SK-N-SH treated with all-trans-retinoic acid at 6 μM for 48 hours (cell line): ENCODE measurements at regions not wholly inside any gene's neighbourhood (a gene's known extent, or its start where the extent isn't known, plus 50 kb on each side); places are given as distances from the start of the nearest gene placed in this dataset.

Source experiments
- ATAC-seq: fragments of 200-7000 bp; cut with Tn5 transposase; 3 replicates; pipeline ENCODE4 v1.9.1; 2020; ENCODE audit warnings: mild to moderate bottlenecking, moderate library complexity
- ARNTL ChIP-seq: fragments of 450-650 bp; formaldehyde crosslinking; IDR thresholded peaks from 2 replicates; pipeline ENCODE4 v1.5.0; 2020; ENCODE audit warnings: low read depth, mild to moderate bottlenecking, moderate library complexity, borderline replicate concordance
- BACH2 ChIP-seq: fragments of 250-450 bp; sonication (Bioruptor Pico); IDR thresholded peaks from 2 replicates; pipeline ENCODE4 v1.9.0; 2021; ENCODE audit warnings: mild to moderate bottlenecking, borderline replicate concordance
- CSDC2 ChIP-seq: fragments of 250-450 bp; sonication (Bioruptor Pico); IDR thresholded peaks from 2 replicates; pipeline ENCODE4 v1.5.0; 2020; ENCODE audit warnings: mild to moderate bottlenecking, moderate library complexity
- ESRRG ChIP-seq: fragments of 250-450 bp; sonication (Bioruptor Pico); IDR thresholded peaks from 2 replicates; pipeline ENCODE4 v1.6.1; 2021; ENCODE audit warnings: mild to moderate bottlenecking
- GLIS3 ChIP-seq: fragments of 250-450 bp; sonication (Bioruptor Pico); IDR thresholded peaks from 2 replicates; pipeline ENCODE4 v1.5.0; 2020; ENCODE audit warnings: mild to moderate bottlenecking, moderate library complexity
- ISL1 ChIP-seq: fragments of 250-450 bp; sonication (Bioruptor Pico); IDR thresholded peaks from 2 replicates; pipeline ENCODE4 v2.1.2; 2022; ENCODE audit warnings: mild to moderate bottlenecking, moderate library complexity
- OSR1 ChIP-seq: fragments of 250-450 bp; sonication (Bioruptor Pico); IDR thresholded peaks from 2 replicates; pipeline ENCODE4 v1.8.0; 2022; ENCODE audit warnings: moderate library complexity, mild to moderate bottlenecking, inconsistent platforms
- PPARA ChIP-seq: fragments of 250-450 bp; sonication (Bioruptor Pico); IDR thresholded peaks from 2 replicates; pipeline ENCODE4 v1.5.0; 2020; ENCODE audit warnings: mild to moderate bottlenecking, borderline replicate concordance
- RARB ChIP-seq: fragments of 250-450 bp; sonication (Bioruptor Pico); IDR thresholded peaks from 2 replicates; pipeline ENCODE4 v1.8.0; 2021; ENCODE audit warnings: mild to moderate bottlenecking, moderate library complexity
- SNAI2 ChIP-seq: fragments of 250-450 bp; sonication (Bioruptor Pico); IDR thresholded peaks from 2 replicates; pipeline ENCODE4 v1.5.0; 2020; ENCODE audit warnings: mild to moderate bottlenecking, moderate library complexity
- TCF4 ChIP-seq: fragments of 250-450 bp; sonication (Bioruptor Pico); IDR thresholded peaks from 2 replicates; pipeline ENCODE4 v1.8.0; 2021; ENCODE audit warnings: mild to moderate bottlenecking, moderate library complexity, borderline replicate concordance
- TOX ChIP-seq: fragments of 250-450 bp; sonication (Bioruptor Pico); IDR thresholded peaks from 2 replicates; pipeline ENCODE4 v1.8.0; 2021; ENCODE audit warnings: mild to moderate bottlenecking, moderate library complexity, borderline replicate concordance
- ZC3H10 ChIP-seq: fragments of 250-450 bp; sonication (Bioruptor Pico); IDR thresholded peaks from 2 replicates; pipeline ENCODE4 v1.5.1; 2021; ENCODE audit warnings: mild to moderate bottlenecking, moderate library complexity
- ZFP3 ChIP-seq: fragments of 250-450 bp; sonication (Bioruptor Pico); IDR thresholded peaks from 2 replicates; pipeline ENCODE4 v1.5.0; 2020; ENCODE audit warnings: mild to moderate bottlenecking, moderate library complexity
- ZNF565 ChIP-seq: fragments of 450-650 bp; formaldehyde crosslinking; conservative IDR thresholded peaks from 2 replicates; pipeline ENCODE4 v1.5.0; 2020; ENCODE audit warnings: low read depth, mild to moderate bottlenecking, moderate library complexity
- ZNF70 ChIP-seq: fragments of 450-650 bp; formaldehyde crosslinking; IDR thresholded peaks from 2 replicates; pipeline ENCODE4 v1.5.0; 2020; ENCODE audit warnings: mild to moderate bottlenecking, moderate library complexity
- ZNF8 ChIP-seq: fragments of 450-650 bp; formaldehyde crosslinking; IDR thresholded peaks from 2 replicates; pipeline ENCODE4 v1.5.0; 2020; ENCODE audit warnings: mild to moderate bottlenecking, moderate library complexity
- TF ChIP-seq, protein P1 (sequence below): fragments of 250-450 bp; sonication (Bioruptor Pico); IDR thresholded peaks from 2 replicates; pipeline ENCODE4 v1.5.1; 2021; ENCODE audit warnings: mild to moderate bottlenecking, moderate library complexity
- TF ChIP-seq, protein P2 (sequence below): fragments of 250-450 bp; sonication (Bioruptor Pico); IDR thresholded peaks from 2 replicates; pipeline ENCODE4 v1.8.0; 2020; ENCODE audit warnings: mild to moderate bottlenecking, moderate library complexity, borderline replicate concordance
- TF ChIP-seq, protein P3 (sequence below): fragments of 250-450 bp; sonication (Bioruptor Pico); IDR thresholded peaks from 2 replicates; pipeline ENCODE4 v1.5.0; 2020; ENCODE audit warnings: mild to moderate bottlenecking, moderate library complexity

DNA sequence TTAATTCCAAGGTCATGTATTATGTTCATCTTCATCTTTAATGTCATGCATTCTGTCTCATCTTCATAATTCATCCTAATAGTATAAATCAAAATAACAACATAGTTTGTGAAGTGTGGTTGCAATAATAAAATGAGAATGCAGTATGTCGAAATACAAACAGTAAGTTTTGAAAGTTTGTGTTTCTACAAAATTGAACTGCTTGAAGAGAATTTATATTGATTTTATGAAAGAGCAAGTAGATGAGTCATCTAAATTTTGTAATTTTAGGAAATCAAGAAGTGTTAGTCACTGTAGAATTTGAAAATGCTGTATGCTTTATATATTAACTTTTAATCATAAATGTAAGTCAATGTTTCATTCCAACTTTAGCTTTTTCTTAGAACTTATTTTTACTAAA is 190.5 kb upstream of the PPP1R3A start:
- TF ChIP-seq ZNF565 (CRISPR knock-in tag) (no peak), OSR1 (no peak), ZNF70 (no peak), ISL1 (no peak), ESRRG (CRISPR knock-in tag) (no peak), TOX (CRISPR knock-in tag) (no peak), BACH2 (no peak), CSDC2 (CRISPR knock-in tag) (no peak), TCF4 (CRISPR knock-in tag) (no peak), SNAI2 (CRISPR knock-in tag) (no peak), ZNF8 (CRISPR knock-in tag) (no peak), GLIS3 (no peak), ZC3H10 (CRISPR knock-in tag) (no peak), ARNTL (CRISPR knock-in tag) (no peak)
- TF ChIP-seq, protein P1, sequence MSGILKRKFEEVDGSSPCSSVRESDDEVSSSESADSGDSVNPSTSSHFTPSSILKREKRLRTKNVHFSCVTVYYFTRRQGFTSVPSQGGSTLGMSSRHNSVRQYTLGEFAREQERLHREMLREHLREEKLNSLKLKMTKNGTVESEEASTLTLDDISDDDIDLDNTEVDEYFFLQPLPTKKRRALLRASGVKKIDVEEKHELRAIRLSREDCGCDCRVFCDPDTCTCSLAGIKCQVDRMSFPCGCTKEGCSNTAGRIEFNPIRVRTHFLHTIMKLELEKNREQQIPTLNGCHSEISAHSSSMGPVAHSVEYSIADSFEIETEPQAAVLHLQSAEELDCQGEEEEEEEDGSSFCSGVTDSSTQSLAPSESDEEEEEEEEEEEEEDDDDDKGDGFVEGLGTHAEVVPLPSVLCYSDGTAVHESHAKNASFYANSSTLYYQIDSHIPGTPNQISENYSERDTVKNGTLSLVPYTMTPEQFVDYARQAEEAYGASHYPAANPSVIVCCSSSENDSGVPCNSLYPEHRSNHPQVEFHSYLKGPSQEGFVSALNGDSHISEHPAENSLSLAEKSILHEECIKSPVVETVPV (CRISPR knock-in tag) = no peak
- TF ChIP-seq, protein P2, sequence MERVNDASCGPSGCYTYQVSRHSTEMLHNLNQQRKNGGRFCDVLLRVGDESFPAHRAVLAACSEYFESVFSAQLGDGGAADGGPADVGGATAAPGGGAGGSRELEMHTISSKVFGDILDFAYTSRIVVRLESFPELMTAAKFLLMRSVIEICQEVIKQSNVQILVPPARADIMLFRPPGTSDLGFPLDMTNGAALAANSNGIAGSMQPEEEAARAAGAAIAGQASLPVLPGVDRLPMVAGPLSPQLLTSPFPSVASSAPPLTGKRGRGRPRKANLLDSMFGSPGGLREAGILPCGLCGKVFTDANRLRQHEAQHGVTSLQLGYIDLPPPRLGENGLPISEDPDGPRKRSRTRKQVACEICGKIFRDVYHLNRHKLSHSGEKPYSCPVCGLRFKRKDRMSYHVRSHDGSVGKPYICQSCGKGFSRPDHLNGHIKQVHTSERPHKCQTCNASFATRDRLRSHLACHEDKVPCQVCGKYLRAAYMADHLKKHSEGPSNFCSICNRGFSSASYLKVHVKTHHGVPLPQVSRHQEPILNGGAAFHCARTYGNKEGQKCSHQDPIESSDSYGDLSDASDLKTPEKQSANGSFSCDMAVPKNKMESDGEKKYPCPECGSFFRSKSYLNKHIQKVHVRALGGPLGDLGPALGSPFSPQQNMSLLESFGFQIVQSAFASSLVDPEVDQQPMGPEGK (CRISPR knock-in tag) = no peak
- TF ChIP-seq, protein P3, sequence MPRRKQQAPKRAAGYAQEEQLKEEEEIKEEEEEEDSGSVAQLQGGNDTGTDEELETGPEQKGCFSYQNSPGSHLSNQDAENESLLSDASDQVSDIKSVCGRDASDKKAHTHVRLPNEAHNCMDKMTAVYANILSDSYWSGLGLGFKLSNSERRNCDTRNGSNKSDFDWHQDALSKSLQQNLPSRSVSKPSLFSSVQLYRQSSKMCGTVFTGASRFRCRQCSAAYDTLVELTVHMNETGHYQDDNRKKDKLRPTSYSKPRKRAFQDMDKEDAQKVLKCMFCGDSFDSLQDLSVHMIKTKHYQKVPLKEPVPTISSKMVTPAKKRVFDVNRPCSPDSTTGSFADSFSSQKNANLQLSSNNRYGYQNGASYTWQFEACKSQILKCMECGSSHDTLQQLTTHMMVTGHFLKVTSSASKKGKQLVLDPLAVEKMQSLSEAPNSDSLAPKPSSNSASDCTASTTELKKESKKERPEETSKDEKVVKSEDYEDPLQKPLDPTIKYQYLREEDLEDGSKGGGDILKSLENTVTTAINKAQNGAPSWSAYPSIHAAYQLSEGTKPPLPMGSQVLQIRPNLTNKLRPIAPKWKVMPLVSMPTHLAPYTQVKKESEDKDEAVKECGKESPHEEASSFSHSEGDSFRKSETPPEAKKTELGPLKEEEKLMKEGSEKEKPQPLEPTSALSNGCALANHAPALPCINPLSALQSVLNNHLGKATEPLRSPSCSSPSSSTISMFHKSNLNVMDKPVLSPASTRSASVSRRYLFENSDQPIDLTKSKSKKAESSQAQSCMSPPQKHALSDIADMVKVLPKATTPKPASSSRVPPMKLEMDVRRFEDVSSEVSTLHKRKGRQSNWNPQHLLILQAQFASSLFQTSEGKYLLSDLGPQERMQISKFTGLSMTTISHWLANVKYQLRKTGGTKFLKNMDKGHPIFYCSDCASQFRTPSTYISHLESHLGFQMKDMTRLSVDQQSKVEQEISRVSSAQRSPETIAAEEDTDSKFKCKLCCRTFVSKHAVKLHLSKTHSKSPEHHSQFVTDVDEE (CRISPR knock-in tag) = no peak
- ATAC-seq = no peak

DNA sequence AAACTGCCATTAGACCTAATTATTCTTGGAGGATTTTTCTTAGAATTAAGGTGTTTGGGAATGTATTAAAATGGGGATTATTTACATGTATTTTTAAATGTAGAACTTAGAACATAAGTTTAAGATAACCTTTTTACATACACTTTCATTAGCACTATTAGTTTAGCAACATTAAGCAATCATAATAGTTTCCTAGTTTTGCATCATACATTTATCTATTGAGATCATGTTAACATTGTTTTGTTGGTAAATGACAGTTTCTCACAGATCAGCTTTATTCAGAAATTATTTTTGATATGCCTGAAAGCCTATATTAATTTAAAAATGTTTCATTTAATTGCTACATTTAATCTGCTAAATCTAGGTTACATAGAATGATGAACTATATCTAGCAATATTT is 189.7 kb upstream of the PPP1R3A start:
- no peak for TF ChIP-seq CSDC2 (CRISPR knock-in tag)
- TF ChIP-seq, protein P3 (CRISPR knock-in tag) = no peak
- no peak for TF ChIP-seq TCF4 (CRISPR knock-in tag)
- no peak for TF ChIP-seq ZNF8 (CRISPR knock-in tag)
- TF ChIP-seq ESRRG (CRISPR knock-in tag) = no peak
- TF ChIP-seq ARNTL (CRISPR knock-in tag) = no peak
- TF ChIP-seq, protein P1 (CRISPR knock-in tag) = no peak
- no peak for TF ChIP-seq RARB
- TF ChIP-seq ZC3H10 (CRISPR knock-in tag) = no peak
- no peak for TF ChIP-seq ISL1
- no peak for ATAC-seq

DNA sequence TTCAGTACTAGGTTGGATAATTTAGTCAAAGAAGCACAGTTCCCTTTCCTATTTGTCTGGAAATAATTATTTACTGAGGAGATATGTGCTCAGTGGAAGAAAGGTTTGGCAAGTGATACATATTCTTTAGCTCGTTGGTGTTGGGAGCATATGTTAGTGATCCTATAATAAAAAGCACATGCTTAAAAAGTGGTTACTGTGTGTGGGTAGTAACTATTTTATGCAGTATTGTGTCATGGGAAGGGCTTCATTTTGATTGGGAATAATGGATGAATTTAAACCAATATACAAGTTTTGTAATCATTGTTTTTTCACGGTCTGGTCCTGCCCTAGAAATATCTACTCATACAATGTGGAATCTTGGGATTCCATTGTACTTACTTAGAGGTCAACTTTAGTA is 188.7 kb upstream of the PPP1R3A start:
- no peak for ATAC-seq
- TF ChIP-seq ZFP3 (no peak), ZNF8 (CRISPR knock-in tag) (no peak), PPARA (CRISPR knock-in tag) (no peak), TOX (CRISPR knock-in tag) (no peak), TCF4 (CRISPR knock-in tag) (no peak), ESRRG (CRISPR knock-in tag) (no peak), ZC3H10 (CRISPR knock-in tag) (no peak), SNAI2 (CRISPR knock-in tag) (no peak), ZNF565 (CRISPR knock-in tag) (no peak), CSDC2 (CRISPR knock-in tag) (no peak), GLIS3 (no peak), BACH2 (no peak), ZNF70 (no peak), ARNTL (CRISPR knock-in tag) (no peak)
- TF ChIP-seq, protein P3 (CRISPR knock-in tag) = no peak
- TF ChIP-seq, protein P2 (CRISPR knock-in tag) = no peak
